IPS DF 6.9 (cell line): ENCODE measurements at regions not wholly inside any gene's neighbourhood (a gene's known extent, or its start where the extent isn't known, plus 50 kb on each side); places are given as distances from the start of the nearest gene placed in this dataset.
"Not testable (repeated sequence)": the region's sequence is repeated elsewhere in the genome, so short reads cannot be mapped to it uniquely, and the experiment has no call there.

Source experiments
- DNase-seq: peaks from one replicate; pipeline ENCODE4 v3.0.0-alpha.2; 2013; ENCODE audit warnings: low read depth, low spot score
- H3K27ac ChIP-seq: one replicate; pipeline ENCODE4 v1.5.1; 2013; ENCODE audit warnings: low read length, control low read depth
- H3K27me3 ChIP-seq: 2 replicates; pipeline ENCODE4 v1.6.1; 2013; ENCODE audit warnings: mild to moderate bottlenecking, low read length; ENCODE audit not compliant: control insufficient read depth, insufficient read depth
- H3K36me3 ChIP-seq: 2 replicates; pipeline ENCODE4 v1.6.1; 2013; ENCODE audit warnings: low read length; ENCODE audit not compliant: control insufficient read depth, insufficient read depth
- H3K4me1 ChIP-seq: 2 replicates; pipeline ENCODE4 v1.6.1; 2013; ENCODE audit warnings: low read length; ENCODE audit not compliant: control insufficient read depth, insufficient read depth
- H3K4me3 ChIP-seq: 2 replicates; pipeline ENCODE4 v1.5.1; 2013; ENCODE audit warnings: mild to moderate bottlenecking, low read length
- H3K9me3 ChIP-seq: 2 replicates; pipeline ENCODE4 v1.6.1; 2013; ENCODE audit warnings: low read length, inconsistent platforms; ENCODE audit not compliant: control insufficient read depth, insufficient read depth
- WGBS: extraction: QIAGEN DNeasy Blood & Tissue Kit; methylation state at CpG from one replicate; pipeline ENCODE4 v1.1.7; 2013; ENCODE audit warnings: mixed read lengths, missing lambda C conversion rate; ENCODE audit not compliant: insufficient read length, insufficient coverage; 5-methylcytosine and 5-hydroxymethylcytosine counted together

GRCh38 chr18:8912348-8913326 is 189.9 kb upstream of the NDUFV2 start:
- H3K4me3 ChIP-seq, result no peak overlapping the region
- no peak overlapping the region for H3K27ac ChIP-seq
- no peaks in the 10 kb centered on the region for H3K27me3 ChIP-seq
- no peaks in the 10 kb centered on the region for H3K36me3 ChIP-seq
- WGBS, result no CpG with 5 or more reads among the region's 17 CpGs
- peaks cover 2% of the 10 kb centered on the region for H3K9me3 ChIP-seq
- DNase-seq, result no peak
- no peaks in the 10 kb centered on the region for H3K4me1 ChIP-seq

- DNase-seq, H3K4me1 ChIP-seq, H3K9me3 ChIP-seq, H3K36me3 ChIP-seq, H3K27ac ChIP-seq, H3K27me3 ChIP-seq, H3K4me3 ChIP-seq: not testable (repeated sequence)
- no CpG with 5 or more reads among the region's 14 CpGs for WGBS
These were observed 188.7 kb upstream of the NDUFV2 start for GRCh38 chr18:8913606-8914403.

DNA sequence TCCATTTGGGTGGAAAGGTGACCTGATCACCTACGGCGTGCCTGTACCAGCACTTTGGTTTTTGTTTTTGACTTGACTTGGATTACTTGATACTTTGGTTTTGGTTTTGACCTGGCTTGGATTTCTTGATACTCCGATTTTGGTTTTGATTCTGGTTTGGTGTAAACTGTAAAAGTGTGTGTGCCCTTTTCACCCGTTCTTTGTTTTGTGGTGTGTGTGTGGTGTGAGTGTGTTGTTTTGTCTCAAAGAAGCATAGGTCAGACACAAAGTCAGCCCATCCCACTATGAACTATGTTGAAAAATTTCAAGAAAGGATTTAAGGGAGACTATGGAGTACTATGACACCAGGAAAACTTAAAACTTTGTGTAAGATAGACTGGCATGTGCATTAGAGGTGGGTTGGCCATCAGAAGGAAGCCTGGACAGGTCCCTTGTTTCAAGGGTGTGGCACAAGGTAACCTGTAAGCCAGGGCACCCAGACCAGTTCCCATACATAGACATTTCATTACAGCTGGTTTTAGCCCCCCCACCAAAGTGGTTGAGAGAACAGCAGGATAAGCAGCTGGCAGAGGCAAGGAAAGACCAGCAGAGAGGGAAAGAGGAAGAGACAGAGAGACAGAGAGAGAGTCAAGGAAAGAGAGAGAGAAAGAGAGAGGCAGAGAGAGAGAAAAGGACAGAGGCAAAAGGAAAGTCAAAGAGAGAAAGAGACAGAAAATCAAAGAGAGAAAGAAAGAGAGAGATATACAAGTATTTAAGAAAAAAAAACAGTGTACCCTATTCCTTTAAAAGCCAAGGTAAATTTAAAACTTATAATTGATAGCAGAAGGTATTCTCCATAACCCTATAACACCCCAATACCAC is 187.9 kb upstream of the NDUFV2 start:
- H3K27ac ChIP-seq, H3K36me3 ChIP-seq, DNase-seq, H3K9me3 ChIP-seq, H3K4me3 ChIP-seq, H3K27me3 ChIP-seq, H3K4me1 ChIP-seq: not testable (repeated sequence)
- WGBS, result no CpG with 5 or more reads among the region's 4 CpGs

GRCh38 chr18:8920856-8921787 is 181.4 kb upstream of the NDUFV2 start:
- DNase-seq, H3K27ac ChIP-seq, H3K4me1 ChIP-seq, H3K4me3 ChIP-seq, H3K27me3 ChIP-seq, H3K9me3 ChIP-seq, H3K36me3 ChIP-seq: not testable (repeated sequence)
- WGBS, result no CpG with 5 or more reads among the region's 7 CpGs

GRCh38 chr18:8926464-8926863 is 176.0 kb upstream of the NDUFV2 start:
- H3K4me3 ChIP-seq, result no peak overlapping the region
- no peaks in the 10 kb centered on the region; the same call in 1 of the 2 replicates for H3K27me3 ChIP-seq
- H3K27ac ChIP-seq, result no peak overlapping the region
- no CpG with 5 or more reads among the region's 2 CpGs for WGBS
- 0 out of 2 replicates have a peak, but pooled peaks cover 2% of the 10 kb centered on the region for H3K36me3 ChIP-seq
- H3K9me3 ChIP-seq, result peaks cover 4% of the 10 kb centered on the region; the same call in 1 of the 2 replicates
- H3K4me1 ChIP-seq, result no peaks in the 10 kb centered on the region; the same call in 1 of the 2 replicates
- no peak for DNase-seq

DNA sequence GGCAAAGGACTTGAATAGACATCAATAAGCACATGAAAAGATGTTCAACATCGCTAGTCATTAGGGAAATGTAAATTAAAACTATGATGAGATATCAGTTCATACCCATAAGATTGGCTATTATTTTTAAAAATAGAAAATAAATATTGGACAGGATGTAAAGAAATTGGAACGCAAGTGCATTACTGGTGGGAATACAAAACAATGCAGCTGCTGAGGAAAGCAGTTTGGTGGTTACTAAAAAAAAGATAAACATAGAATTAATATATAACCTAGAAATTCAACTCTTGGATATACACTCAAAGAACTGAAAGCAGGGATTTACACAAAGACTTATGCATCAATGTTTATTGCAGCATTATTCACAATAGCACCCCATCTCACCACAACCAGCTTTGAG is 174.5 kb upstream of the NDUFV2 start:
- H3K4me1 ChIP-seq, result peaks cover 1% of the 10 kb centered on the region; the same call in 1 of the 2 replicates
- 0 out of 2 replicates have a peak, but pooled peaks cover 2% of the 10 kb centered on the region for H3K36me3 ChIP-seq
- H3K27me3 ChIP-seq, result no peaks in the 10 kb centered on the region; the same call in 1 of the 2 replicates
- no CpG with 5 or more reads among the region's 2 CpGs for WGBS
- DNase-seq, result no peak
- H3K9me3 ChIP-seq, result peaks cover 4% of the 10 kb centered on the region; the same call in 1 of the 2 replicates
- no peak overlapping the region for H3K4me3 ChIP-seq
- H3K27ac ChIP-seq, result no peak overlapping the region

- no peaks in the 10 kb centered on the region; the same call in 1 of the 2 replicates for H3K27me3 ChIP-seq
- peaks cover 1% of the 10 kb centered on the region; the same call in 1 of the 2 replicates for H3K4me1 ChIP-seq
- DNase-seq, result no peak
- no CpG with 5 or more reads among the region's 3 CpGs for WGBS
- no peak overlapping the region for H3K4me3 ChIP-seq
- H3K27ac ChIP-seq, result no peak overlapping the region
- peaks cover 4% of the 10 kb centered on the region; the same call in 1 of the 2 replicates for H3K9me3 ChIP-seq
- H3K36me3 ChIP-seq, result 0 out of 2 replicates have a peak, but pooled peaks cover 2% of the 10 kb centered on the region
These were observed 173.4 kb upstream of the NDUFV2 start for GRCh38 chr18:8928847-8929780.

GRCh38 chr18:8930990-8931616 is 171.4 kb upstream of the NDUFV2 start:
- Histone ChIP-seq H3K36me3 (0 out of 2 replicates have a peak, but pooled peaks cover 2% of the 10 kb centered on the region), H3K27ac (no peak overlapping the region), H3K4me3 (no peak overlapping the region), H3K27me3 (no peaks in the 10 kb centered on the region; the same call in 1 of the 2 replicates), H3K4me1 (peaks cover 1% of the 10 kb centered on the region; the same call in 1 of the 2 replicates), H3K9me3 (peaks cover 4% of the 10 kb centered on the region; the same call in 1 of the 2 replicates)
- WGBS, result no CpG with 5 or more reads among the region's 3 CpGs
- no peak for DNase-seq
